ENCODE measurements at regions not wholly inside any gene's neighbourhood (a gene's known extent, or its start where the extent isn't known, plus 50 kb on each side); places are given as distances from the start of the nearest gene placed in this dataset.
"Not testable (repeated sequence)": the region's sequence is repeated elsewhere in the genome, so short reads cannot be mapped to it uniquely, and the experiment has no call there.

GRCh38 chr15:66884661-66885237 is 180.7 kb upstream of the SMAD3 start:
- DNase-seq = no peak

- no peak for DNase-seq
Measured at GRCh38 chr15:66885281-66885915, 180.0 kb upstream of the SMAD3 start.

GRCh38 chr15:66886241-66886675 is 179.1 kb upstream of the SMAD3 start:
- no peak for DNase-seq

GRCh38 chr15:66886686-66887273 is 178.6 kb upstream of the SMAD3 start:
- no peak for DNase-seq

GRCh38 chr15:66889298-66889697 is 176.1 kb upstream of the SMAD3 start:
- not testable (repeated sequence) for DNase-seq

- no peak for DNase-seq
Measured at GRCh38 chr15:66891776-66892175, 173.6 kb upstream of the SMAD3 start.

- DNase-seq = no peak
Measured at GRCh38 chr15:66893294-66893693, 172.1 kb upstream of the SMAD3 start.

GRCh38 chr15:66894363-66894762 is 171.0 kb upstream of the SMAD3 start:
- DNase-seq = no peak

GRCh38 chr15:66894986-66895780 is 170.2 kb upstream of the SMAD3 start:
- no peak for DNase-seq

GRCh38 chr15:66895794-66896453 is 169.5 kb upstream of the SMAD3 start:
- no peak for DNase-seq

GRCh38 chr15:66896611-66897010 is 168.8 kb upstream of the SMAD3 start:
- DNase-seq = no peak

GRCh38 chr15:66897416-66897815 is 168.0 kb upstream of the SMAD3 start:
- no peak for DNase-seq

- no peak for DNase-seq
Measured at GRCh38 chr15:66897971-66898370, 167.4 kb upstream of the SMAD3 start.

GRCh38 chr15:66898656-66899386 is 166.6 kb upstream of the SMAD3 start:
- no peak for DNase-seq

- DNase-seq = no peak
Measured at GRCh38 chr15:66899555-66900350, 165.6 kb upstream of the SMAD3 start.

GRCh38 chr15:66900586-66901310 is 164.7 kb upstream of the SMAD3 start:
- DNase-seq = no peak

- no peak for DNase-seq
Measured at GRCh38 chr15:66901336-66902100, 163.9 kb upstream of the SMAD3 start.

GRCh38 chr15:66905185-66905584 is 160.2 kb upstream of the SMAD3 start:
- no peak for DNase-seq

- DNase-seq = no peak
Measured at GRCh38 chr15:66905954-66906353, 159.4 kb upstream of the SMAD3 start.
